H9 (cell line): ENCODE measurements at regions not wholly inside any gene's neighbourhood (a gene's known extent, or its start where the extent isn't known, plus 50 kb on each side); places are given as distances from the start of the nearest gene placed in this dataset.

Experiments
- DNase-seq: peaks from one replicate; pipeline ENCODE4 v3.0.0-alpha.2; 2017
- H2AFZ ChIP-seq: one replicate; pipeline ENCODE4 v1.6.1; 2013; ENCODE audit warnings: mild to moderate bottlenecking, low read length, control low read depth, moderate library complexity
- H2AK5ac ChIP-seq: 2 replicates; pipeline ENCODE4 v1.6.1; 2013; ENCODE audit warnings: low read length, control low read depth, mixed read lengths; ENCODE audit not compliant: insufficient read length
- H2BK120ac ChIP-seq: one replicate; pipeline ENCODE4 v1.6.1; 2013; ENCODE audit warnings: low read depth, mild to moderate bottlenecking, low read length, control low read depth, inconsistent platforms; ENCODE audit not compliant: poor library complexity, severe bottlenecking
- H2BK12ac ChIP-seq: 2 replicates; pipeline ENCODE4 v1.6.1; 2013; ENCODE audit warnings: low read length, control low read depth, mixed read lengths, low read depth; ENCODE audit not compliant: insufficient read length
- H2BK15ac ChIP-seq: 2 replicates; pipeline ENCODE4 v1.6.1; 2013; ENCODE audit warnings: low read depth, low read length, control low read depth
- H2BK20ac ChIP-seq: one replicate; pipeline ENCODE4 v1.6.1; 2013; ENCODE audit warnings: low read depth, mild to moderate bottlenecking, low read length, control low read depth, inconsistent platforms; ENCODE audit not compliant: poor library complexity, severe bottlenecking
- H2BK5ac ChIP-seq: 2 replicates; pipeline ENCODE4 v1.6.1; 2013; ENCODE audit warnings: low read length, control low read depth, mixed read lengths; ENCODE audit not compliant: insufficient read length
- H3K14ac ChIP-seq: 2 replicates; pipeline ENCODE4 v1.6.1; 2013; ENCODE audit warnings: low read length, control low read depth; ENCODE audit not compliant: insufficient read depth
- H3K18ac ChIP-seq: 2 replicates; pipeline ENCODE4 v1.6.1; 2013; ENCODE audit warnings: low read depth, mild to moderate bottlenecking, mixed read lengths, low read length, control low read depth; ENCODE audit not compliant: insufficient read length
- H3K23ac ChIP-seq: 2 replicates; pipeline ENCODE4 v1.6.1; 2013; ENCODE audit warnings: low read length, control low read depth, mixed read lengths, low read depth; ENCODE audit not compliant: insufficient read length
- H3K23me2 ChIP-seq: 2 replicates; pipeline ENCODE4 v1.6.1; 2013; ENCODE audit warnings: low read depth, mild to moderate bottlenecking, mixed read lengths, low read length, control low read depth; ENCODE audit not compliant: insufficient read length, poor library complexity, severe bottlenecking
- H3K27ac ChIP-seq: 2 replicates; pipeline ENCODE4 v1.5.1; 2013; ENCODE audit warnings: low read length, control low read depth, mixed read lengths, low read depth; ENCODE audit not compliant: insufficient read length
- H3K27me3 ChIP-seq: 2 replicates; pipeline ENCODE4 v1.6.1; 2013; ENCODE audit warnings: low read length, control low read depth, inconsistent platforms; ENCODE audit not compliant: insufficient read depth
- H3K4ac ChIP-seq: 2 replicates; pipeline ENCODE4 v1.6.1; 2013; ENCODE audit warnings: low read depth, mild to moderate bottlenecking, control low read depth, inconsistent platforms, low read length, moderate library complexity
- H3K4me1 ChIP-seq: 2 replicates; pipeline ENCODE4 v1.6.1; 2013; ENCODE audit warnings: low read length, control low read depth, inconsistent platforms; ENCODE audit not compliant: insufficient read depth
- H3K4me2 ChIP-seq: 2 replicates; pipeline ENCODE4 v1.6.1; 2013; ENCODE audit warnings: low read length, control low read depth, mixed read lengths; ENCODE audit not compliant: insufficient read length, insufficient read depth
- H3K56ac ChIP-seq: 2 replicates; pipeline ENCODE4 v1.6.1; 2013; ENCODE audit warnings: low read depth, mild to moderate bottlenecking, mixed read lengths, low read length, control low read depth; ENCODE audit not compliant: insufficient read length
- H3K79me1 ChIP-seq: 2 replicates; pipeline ENCODE4 v1.6.1; 2013; ENCODE audit warnings: low read depth, mild to moderate bottlenecking, moderate library complexity, low read length, control low read depth, inconsistent platforms; ENCODE audit not compliant: insufficient read depth, poor library complexity, severe bottlenecking
- H3K79me2 ChIP-seq: 2 replicates; pipeline ENCODE4 v1.6.1; 2013; ENCODE audit warnings: low read length, control low read depth, inconsistent platforms; ENCODE audit not compliant: insufficient read depth
- H3K9ac ChIP-seq: 2 replicates; pipeline ENCODE4 v1.6.1; 2013; ENCODE audit warnings: low read length, control low read depth, mixed read lengths; ENCODE audit not compliant: insufficient read length; ENCODE audit errors: extremely low read depth
- H3K9me3 ChIP-seq: one replicate; pipeline ENCODE4 v1.6.1; 2013; ENCODE audit warnings: low read depth, low read length, inconsistent platforms; ENCODE audit not compliant: control insufficient read depth
- H3T11ph ChIP-seq: one replicate; pipeline ENCODE4 v1.6.1; 2013; ENCODE audit warnings: mild to moderate bottlenecking, low read length, control low read depth, inconsistent platforms
- H4K20me1 ChIP-seq: one replicate; pipeline ENCODE4 v1.6.1; 2013; ENCODE audit not compliant: control insufficient read depth, insufficient read length, insufficient read depth
- H4K5ac ChIP-seq: 2 replicates; pipeline ENCODE4 v1.6.1; 2013; ENCODE audit warnings: low read depth, mild to moderate bottlenecking, mixed read lengths, low read length, control low read depth; ENCODE audit not compliant: insufficient read length
- H4K8ac ChIP-seq: replicated peaks from 2 replicates; pipeline ENCODE4 v1.6.1; 2013; ENCODE audit warnings: low read length, control low read depth, mixed read lengths, low read depth; ENCODE audit not compliant: insufficient read length
- H4K91ac ChIP-seq: 2 replicates; pipeline ENCODE4 v1.6.1; 2013; ENCODE audit warnings: low read depth, mild to moderate bottlenecking, moderate library complexity, mixed read lengths, low read length, control low read depth; ENCODE audit not compliant: insufficient read length
- H3K27ac Mint-ChIP-seq, 3 experiments: 2 replicates in 2 of 3; 3 replicates in 1 of 3; pipeline ENCODE4 v1.8.0; 2020 to 2021; ENCODE audit warnings: mixed read lengths in 3 of 3, mild to moderate bottlenecking in 1 of 3, moderate library complexity in 1 of 3
- H3K27me3 Mint-ChIP-seq: 2 replicates; pipeline ENCODE4 v1.8.0; 2021; ENCODE audit warnings: low read depth, mild to moderate bottlenecking, moderate library complexity, mixed read lengths
- H3K36me3 Mint-ChIP-seq, 3 experiments: 2 replicates in 2 of 3; 3 replicates in 1 of 3; pipeline ENCODE4 v1.8.0; 2020 to 2021; ENCODE audit warnings: low read depth in 3 of 3, mixed read lengths in 3 of 3; ENCODE audit not compliant: insufficient read depth in 1 of 3
- H3K4me1 Mint-ChIP-seq, 2 experiments: 2 replicates each; pipeline ENCODE4 v1.8.0; 2020; ENCODE audit warnings: mixed read lengths in 2 of 2
- H3K4me3 Mint-ChIP-seq, 2 experiments: 2 replicates in 1 of 2; 3 replicates in 1 of 2; pipeline ENCODE4 v1.8.0; 2020 to 2021; ENCODE audit warnings: mild to moderate bottlenecking in 2 of 2, mixed read lengths in 2 of 2, moderate library complexity in 1 of 2
- H3K9me3 Mint-ChIP-seq, 2 experiments: 2 replicates in 1 of 2; 3 replicates in 1 of 2; pipeline ENCODE4 v1.8.0; 2020; ENCODE audit warnings: mild to moderate bottlenecking in 2 of 2, mixed read lengths in 2 of 2, moderate library complexity in 1 of 2
- CTCF ChIP-seq: fragments of 200-600 bp; sonication (generic); conservative IDR thresholded peaks from 3 replicates; pipeline ENCODE4 v1.8.0; 2021; ENCODE audit warnings: antibody characterized with exemption, mild to moderate bottlenecking
- WGBS: extraction: QIAGEN DNeasy Blood & Tissue Kit; methylation state at CpG from one replicate; pipeline ENCODE4 v1.1.7; 2013; ENCODE audit warnings: missing lambda C conversion rate, low lambda C conversion rate, mixed read lengths; ENCODE audit not compliant: insufficient read length; ENCODE audit errors: extremely low coverage; 5-methylcytosine and 5-hydroxymethylcytosine counted together

- Histone ChIP-seq H3K23me2 (no peaks in the 10 kb centered on the region), H3K27me3 (no peaks in the 10 kb centered on the region)
Measured at GRCh38 chr1:213604477-213604876, 383.3 kb upstream of the PROX1 start.

More at GRCh38 chr1:213604477-213604876, 383.3 kb upstream of the PROX1 start:
- H3K4me2 ChIP-seq: no peak overlapping the region
- no peaks in the 10 kb centered on the region for H3K9me3 ChIP-seq
- no peak overlapping the region for H2AFZ ChIP-seq
- no peak for TF ChIP-seq CTCF
- H2BK20ac ChIP-seq: no peak overlapping the region
- Mint-ChIP-seq H3K4me1 (no peaks in the 10 kb centered on the region), H3K27ac (no peak overlapping the region), H3K27me3 (peaks cover 2% of the 10 kb centered on the region; the same call in 1 of the 2 replicates), H3K36me3 (no peaks in the 10 kb centered on the region), H3K9me3 (no peaks in the 10 kb centered on the region), H3K4me3 (no peak overlapping the region)
- no peak overlapping the region; the same call in 1 of the 2 replicates for H3K14ac ChIP-seq
- H4K20me1 ChIP-seq: no peaks in the 10 kb centered on the region
- no peak overlapping the region for H3K23ac ChIP-seq
- H2BK15ac ChIP-seq: no peak overlapping the region
- no peak overlapping the region for H2AK5ac ChIP-seq
- H2BK120ac ChIP-seq: no peak overlapping the region
- no peak overlapping the region for H4K8ac ChIP-seq
- H3K4ac ChIP-seq: no peak overlapping the region
- no peaks in the 10 kb centered on the region for H3K4me1 ChIP-seq
- no peak overlapping the region for H3K9ac ChIP-seq
- H3K27ac ChIP-seq: no peak overlapping the region
- WGBS: no CpG with 5 or more reads among the region's 4 CpGs
- H4K5ac ChIP-seq: no peak overlapping the region
- no peak overlapping the region for H4K91ac ChIP-seq
- no peak overlapping the region for H2BK12ac ChIP-seq
- H2BK5ac ChIP-seq: no peak overlapping the region
- H3K79me2 ChIP-seq: no peaks in the 10 kb centered on the region
- DNase-seq: no peak
- no peak overlapping the region for H3K56ac ChIP-seq
- no peak overlapping the region for H3K18ac ChIP-seq
- no peak overlapping the region for H3T11ph ChIP-seq
- no peaks in the 10 kb centered on the region for H3K79me1 ChIP-seq
